HG02981 (cell line): ENCODE measurements at regions not wholly inside any gene's neighbourhood (a gene's known extent, or its start where the extent isn't known, plus 50 kb on each side); places are given as distances from the start of the nearest gene placed in this dataset.

Experiments
- ATAC-seq: cut with Tn5 transposase; IDR thresholded peaks from one replicate; pipeline ENCODE4 v1.9.1; 2021; ENCODE audit warnings: mild to moderate bottlenecking, moderate library complexity; ENCODE audit not compliant: unreplicated experiment

DNA sequence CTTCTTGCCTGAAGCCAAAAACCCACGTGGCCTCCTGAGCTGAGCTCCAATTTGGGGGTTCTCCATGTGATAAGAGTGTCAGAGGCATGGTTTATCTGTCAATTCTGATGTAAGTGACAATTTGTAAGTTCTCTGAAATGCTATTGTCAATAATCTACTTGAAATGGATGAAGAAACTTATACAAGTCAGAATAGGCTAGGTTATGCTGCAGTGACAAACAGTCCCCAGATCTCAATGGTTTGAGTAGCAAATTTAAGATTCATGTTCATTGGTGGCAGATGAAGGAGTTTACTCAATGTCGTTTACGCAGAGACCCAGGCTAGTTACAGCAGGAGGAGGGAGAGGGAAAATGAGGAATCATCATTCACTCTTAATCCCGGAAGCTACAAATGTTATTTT lies 352.4 kb downstream of the KIF16B start:
- no peak for ATAC-seq

DNA sequence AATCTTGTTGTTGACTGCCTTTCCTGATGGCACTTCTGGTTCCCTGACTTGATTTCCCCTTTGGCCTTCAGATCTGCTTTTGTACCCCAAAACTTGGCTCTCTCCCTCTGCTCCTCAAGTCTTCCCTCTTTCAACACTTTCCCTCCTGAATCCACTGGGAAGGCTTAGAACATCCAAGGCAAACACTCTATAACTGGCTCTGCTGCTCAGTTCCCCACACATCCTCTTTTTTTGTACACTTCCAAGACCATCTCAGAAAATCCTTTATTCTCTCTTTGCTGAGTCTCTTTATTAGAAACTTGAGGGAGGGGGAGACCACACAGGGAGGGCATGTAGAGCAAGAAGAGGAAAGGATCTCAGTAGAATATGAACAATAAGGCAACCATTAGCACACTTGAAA lies 354.1 kb downstream of the KIF16B start:
- no peak for ATAC-seq

DNA sequence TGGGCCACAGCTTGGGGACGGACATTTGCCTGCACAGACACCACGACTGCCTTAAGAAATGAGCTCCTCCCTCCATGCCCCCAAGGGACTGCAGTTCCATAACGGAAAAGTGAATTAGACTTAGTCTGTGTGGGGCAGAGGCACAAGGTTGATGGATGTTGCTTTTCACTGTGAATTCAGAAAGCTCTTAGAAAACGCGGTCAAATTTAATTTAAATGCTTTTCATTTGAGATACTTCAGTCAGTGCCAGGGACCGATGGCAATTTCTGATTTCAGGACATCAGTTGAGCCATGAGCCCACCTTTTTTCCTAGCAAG lies 356.4 kb downstream of the KIF16B start:
- no peak for ATAC-seq

DNA sequence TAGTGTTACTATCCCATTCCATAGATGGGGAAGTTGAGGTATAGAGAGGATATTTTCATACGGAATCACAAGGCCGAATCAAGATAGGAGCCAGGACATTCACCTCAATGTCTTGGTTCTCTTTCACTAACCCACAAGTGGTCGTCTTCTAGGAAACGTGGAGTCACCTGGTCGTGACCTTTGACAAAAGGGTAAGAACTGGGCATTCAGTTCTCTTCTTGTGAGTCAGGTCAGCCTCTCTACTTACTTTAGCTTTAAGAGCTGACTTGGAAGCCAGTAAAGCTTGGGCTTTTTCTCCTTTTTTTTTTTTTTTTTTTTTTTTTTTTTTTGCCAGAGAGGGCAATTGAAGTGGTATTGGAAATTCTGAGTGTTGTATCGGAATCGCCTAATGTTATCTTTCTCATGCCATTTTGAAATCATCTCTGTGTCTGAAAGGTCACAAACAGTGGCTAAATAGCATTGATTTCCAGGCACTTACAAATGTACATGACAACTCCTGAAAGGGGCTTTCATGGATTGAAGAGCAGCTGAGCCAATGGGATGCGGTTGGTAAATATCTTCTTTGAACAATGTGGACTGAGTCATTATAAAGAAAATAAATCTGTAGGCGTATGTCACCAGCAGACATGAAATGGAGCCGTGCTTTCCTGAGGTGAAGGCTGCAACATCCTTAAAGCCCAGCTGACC lies 356.9 kb downstream of the KIF16B start:
- ATAC-seq, result no peak

DNA sequence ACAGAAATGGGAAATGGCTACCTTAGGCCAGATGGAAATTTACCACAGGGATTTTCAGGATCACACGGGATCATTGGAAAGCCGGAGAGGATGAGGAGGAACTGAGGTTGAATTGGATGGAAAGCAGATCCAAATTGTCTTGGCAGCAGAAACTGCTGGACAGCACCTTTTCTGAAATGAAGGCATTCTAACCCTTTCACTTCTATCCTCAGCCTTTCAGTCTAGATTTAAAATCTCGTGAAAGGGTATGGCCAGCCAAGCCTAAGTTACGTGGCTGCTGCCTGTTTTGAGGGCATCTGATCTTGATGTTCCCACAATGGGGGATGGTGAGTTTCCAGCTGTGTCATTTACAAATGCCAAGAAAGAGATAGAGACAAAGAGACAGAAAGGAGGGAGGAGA lies 358.2 kb downstream of the KIF16B start:
- ATAC-seq, result no peak

DNA sequence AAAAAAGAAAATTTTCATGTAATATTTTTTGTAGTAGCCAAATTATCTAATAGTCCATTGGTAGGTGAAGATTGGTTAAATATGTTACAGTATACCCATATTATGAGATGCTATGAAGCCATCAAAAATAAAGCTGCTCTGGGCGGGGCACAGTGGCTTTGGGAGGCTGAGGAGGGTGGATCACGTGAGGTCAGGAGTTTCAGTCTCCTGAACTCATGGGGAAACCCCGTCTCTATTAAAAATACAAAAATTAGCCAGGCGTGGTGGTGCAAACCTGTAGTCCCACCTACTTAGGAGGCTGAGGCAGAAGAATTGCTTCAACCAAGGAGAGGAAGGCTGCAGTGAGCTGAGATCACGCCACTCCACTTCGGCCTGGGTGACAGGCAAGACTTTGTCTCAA lies 360.5 kb downstream of the KIF16B start:
- no peak for ATAC-seq

DNA sequence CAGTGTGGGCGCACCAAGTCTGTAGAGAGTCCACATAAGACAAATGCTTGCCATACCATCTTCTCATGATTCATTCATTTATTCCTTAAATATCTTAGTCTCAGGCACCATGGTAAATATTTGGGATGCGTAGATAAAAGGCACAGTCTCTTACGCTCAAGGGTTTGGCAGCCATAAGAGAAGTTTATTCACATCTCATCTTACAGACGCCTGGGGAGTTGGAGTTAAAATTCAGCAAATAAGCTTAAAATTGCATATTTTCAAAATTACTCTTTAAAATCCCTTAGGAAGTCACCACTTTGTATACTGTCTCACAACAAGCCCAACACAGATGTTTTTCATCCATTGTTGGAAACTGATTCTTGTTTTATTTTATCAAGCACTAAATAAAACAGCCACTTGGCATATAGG lies 363.3 kb downstream of the KIF16B start:
- no peak for ATAC-seq

DNA sequence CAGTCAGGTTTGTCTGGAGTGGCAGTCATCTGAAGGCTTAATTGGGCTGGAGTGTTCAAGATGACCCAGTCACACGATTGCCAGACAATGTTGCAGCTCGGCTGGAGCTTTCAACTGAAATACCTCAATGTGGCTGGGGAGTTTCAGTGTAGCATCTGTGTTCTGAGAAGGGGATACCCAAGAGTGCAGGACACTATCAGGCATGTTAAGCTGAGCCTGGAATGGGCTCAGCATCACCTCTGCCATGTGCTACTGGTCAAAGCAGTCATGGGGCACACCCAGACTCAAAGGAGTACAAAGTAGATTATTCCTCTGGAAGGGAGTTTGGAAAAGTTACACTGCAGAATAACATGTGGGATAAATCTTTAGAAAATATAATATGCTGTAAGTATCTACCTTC lies 363.9 kb downstream of the KIF16B start:
- ATAC-seq, result no peak

DNA sequence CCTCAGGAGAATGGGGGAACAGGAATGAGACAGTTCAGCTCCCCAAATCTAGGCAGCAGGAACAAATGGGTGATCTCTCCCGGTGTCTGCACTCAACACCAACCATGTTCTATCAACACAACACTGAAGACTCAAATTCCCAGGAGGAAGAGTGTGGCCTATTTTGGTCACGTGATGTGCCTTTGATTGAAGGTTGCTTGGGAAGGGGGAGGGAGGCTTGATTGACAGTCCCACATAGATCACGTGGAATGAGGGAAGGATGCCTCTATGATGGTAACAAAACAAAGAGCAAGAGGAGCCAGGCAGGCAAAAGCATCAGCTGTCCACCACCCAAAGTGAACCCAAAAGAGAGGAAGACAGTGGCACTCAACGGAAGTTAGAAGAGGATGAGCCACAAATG lies 364.8 kb downstream of the KIF16B start:
- no peak for ATAC-seq

DNA sequence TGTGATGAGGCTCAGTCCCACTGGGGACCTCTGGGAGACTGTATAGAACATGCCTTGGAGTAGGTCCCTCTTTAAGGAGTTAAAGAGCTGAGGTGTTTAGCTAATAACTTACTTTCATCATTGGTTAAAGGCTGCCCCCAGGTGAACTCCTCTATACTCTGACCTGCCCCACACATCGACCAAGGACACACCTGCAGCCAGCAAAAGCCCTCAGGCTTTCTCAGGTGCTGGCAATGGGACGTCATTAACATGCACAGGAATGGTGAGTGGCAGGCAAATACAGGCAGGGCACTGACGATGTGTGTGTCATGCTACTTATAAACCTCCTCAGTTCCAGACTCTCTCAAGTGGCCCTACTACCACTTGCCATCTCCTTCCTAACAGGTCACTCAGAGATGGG lies 366.4 kb downstream of the KIF16B start:
- no peak for ATAC-seq

DNA sequence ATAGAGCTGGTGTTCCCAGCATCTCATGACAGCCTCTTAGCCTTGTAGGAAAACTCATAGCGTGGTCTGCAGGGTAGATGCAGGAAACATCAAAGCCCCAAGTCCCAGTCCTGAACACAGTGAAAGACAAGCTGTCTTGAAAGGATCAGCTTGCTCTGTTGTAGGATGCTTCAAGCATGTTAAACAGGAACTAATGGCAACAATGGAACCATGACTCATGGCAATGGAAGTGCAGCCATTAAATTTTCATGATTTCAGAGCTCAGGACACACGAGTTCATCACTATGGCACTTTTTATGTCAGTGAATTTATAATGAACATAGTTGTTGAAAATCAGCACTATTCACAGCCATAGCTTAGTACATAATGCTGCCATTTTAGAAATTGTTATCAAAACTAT lies 367.7 kb downstream of the KIF16B start:
- ATAC-seq, result no peak

DNA sequence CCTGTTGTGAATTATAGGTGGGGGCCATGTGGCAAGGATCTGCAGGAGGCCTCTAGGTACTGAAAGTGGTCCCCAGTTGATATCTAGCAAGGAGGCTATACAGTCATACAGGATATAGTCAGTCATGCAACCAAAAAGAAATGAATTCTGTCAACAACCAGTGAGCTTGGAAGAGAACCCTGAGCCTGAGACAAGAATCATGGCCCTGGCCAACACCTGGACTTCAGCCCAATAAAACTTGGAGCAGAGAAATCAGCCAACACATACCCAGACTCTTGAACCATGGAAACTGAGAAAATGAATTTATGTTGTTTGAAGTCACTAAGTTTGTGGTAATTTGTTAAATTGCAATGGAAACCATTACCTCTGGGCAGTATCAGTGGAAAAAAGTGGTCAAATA lies 370.2 kb downstream of the KIF16B start:
- no peak for ATAC-seq

DNA sequence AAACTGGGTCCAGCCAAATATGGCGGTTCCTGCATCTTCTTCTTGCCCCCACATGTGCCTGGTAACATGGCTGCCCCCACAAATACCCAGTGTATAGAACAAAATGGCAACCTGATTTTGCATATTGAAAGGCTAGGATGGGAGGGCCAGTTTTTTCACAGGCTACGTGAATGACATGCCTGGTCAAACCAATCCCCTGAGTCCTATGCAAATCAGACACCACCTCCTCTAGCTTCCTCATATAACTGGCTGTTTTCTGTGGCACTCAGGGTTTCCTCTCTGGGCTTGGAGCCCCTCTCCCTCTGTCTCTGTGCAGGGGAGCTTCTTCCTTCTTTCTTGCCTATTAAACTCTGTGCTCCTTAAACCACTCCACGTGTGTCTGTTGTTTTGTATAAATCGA lies 372.1 kb downstream of the KIF16B start:
- ATAC-seq, result no peak

DNA sequence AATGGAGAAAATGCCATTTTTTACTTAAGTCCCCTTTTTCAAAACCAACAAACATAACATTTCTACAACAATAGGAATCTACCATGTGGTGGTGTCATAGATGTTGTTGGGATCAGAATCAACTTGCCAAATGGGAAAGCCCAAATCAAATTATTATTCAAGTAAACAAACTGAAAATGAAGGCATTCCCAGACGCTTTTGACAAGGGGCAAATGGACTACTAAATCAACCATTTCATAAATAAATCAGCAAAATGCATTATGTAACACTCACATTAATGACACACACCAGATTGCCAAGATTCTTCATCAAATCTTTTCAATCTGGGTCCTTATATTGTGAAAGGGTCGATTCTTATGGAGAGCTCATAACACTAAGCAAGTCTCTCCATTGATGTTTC lies 375.6 kb downstream of the KIF16B start:
- no peak for ATAC-seq

DNA sequence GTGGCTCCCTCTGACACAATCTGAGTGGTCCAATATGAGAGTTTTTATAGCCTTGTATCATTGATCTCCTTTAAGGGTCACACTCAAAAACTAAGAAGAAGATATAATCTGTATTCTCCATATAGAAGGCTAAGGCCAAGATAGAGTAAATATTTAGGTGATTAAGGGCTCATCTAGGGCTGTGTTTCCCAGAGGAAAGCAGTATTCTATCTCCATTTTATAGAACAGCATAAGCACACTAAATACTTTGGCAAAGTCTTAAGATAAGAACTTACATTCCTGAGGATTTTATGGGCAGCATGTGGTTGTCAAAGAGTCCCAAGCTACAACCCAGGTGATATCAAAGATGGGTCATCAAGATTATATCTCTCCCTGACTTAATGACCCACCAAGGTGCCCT lies 377.6 kb downstream of the KIF16B start:
- no peak for ATAC-seq

DNA sequence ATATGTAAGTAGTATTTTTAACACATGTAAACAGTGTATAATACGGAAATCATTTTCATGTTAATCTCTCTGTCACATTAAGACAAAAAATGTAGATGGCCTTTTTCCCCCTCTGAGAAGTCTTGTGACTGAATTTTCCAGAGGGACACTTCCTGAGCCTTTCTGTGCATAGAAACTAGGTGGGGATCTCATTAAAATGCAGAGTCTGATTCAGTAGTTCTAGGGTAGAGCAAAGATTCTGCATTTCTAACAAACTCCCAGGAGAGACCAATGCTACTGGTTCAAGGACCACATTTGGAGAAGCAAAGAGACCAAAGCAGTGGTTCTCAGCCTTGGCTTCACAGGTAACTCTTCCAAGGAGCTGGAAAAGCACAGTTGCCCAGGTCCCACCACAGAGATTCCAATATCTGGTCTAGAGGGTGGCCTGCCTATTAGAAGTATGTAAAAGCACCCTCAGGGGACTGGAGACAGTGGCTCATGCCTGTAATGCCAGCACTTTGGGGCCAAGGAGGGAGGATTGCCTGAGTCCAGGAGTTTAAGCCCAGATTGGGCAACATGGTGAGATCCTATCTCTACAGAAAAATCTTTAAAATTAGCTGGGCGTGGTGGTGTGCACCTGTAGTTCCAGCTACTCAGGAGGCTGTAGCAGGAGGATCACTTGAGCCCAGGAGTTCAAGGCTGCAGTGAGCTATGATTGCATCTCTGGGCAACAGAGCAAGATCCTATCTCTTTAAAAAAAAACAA lies 378.5 kb downstream of the KIF16B start:
- ATAC-seq, result no peak

DNA sequence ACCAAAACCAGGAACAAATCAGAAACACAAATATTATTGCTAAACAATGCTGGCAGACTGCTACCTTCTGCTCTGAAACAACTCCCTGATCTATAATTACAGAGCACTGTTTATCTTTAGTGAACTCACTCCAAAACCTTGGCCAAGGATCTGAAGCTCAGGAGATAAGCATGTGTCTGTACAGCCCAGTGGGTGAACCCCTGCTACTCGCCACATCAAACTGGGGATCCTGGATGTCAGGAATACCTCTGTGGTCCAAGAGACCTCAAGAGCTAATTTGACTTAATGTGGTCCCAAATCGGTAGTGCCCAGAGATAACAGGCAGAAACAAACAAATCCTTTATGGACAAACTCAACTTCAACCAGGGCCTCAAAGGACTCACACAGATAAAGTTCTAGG lies 381.8 kb downstream of the KIF16B start:
- no peak for ATAC-seq

DNA sequence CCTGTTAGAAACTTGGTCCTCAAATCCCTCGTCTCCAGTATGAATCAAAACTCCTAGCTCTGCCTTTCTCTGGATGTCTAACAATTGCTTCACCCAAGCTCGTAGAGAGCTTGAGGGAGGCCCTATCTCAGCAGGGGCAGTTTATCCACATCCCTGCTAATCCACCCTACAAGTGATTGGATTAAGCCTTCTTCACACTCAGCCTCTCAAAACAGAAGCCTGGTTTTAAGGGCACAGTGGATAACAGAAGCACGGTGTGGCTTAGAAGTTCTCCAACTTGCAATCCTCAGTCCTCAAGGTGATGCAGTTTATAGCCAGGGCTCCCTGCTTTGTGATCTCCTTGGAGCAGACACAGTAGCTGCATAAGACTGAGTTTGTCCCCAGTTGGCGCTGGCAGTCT lies 383.9 kb downstream of the KIF16B start:
- no peak for ATAC-seq

DNA sequence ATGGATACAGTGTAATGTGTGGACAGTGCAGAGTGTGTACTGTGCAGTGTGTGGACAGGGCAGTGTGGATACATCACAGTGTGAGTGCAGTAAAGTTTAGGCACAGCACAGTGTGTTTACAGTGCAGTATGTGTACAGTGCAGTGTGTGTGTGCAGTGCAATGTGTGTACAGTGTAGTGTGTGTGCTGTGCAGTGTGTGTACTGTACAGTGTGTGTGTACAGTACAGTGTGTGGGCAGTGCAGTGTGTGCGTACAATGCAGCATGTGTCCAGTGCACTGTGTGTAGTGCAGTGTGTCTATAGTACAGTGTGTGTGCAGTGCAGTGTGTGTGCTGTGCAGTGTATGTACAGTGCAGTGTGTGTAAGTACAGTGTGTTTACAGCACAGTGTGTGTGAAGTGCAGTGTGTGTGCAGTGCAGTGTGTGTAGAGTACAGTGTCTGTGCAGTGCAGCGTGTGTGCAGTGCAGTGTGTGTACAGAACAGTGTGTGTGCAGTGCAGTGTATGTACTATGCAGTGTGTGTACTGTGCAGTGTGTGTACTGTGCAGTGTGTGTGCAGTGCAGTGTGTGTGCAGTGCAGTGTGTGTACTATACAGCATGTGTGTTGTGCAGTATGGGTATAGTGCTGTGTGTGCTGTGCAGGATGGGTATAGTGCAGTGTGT lies 385.2 kb downstream of the KIF16B start:
- ATAC-seq, result no peak

DNA sequence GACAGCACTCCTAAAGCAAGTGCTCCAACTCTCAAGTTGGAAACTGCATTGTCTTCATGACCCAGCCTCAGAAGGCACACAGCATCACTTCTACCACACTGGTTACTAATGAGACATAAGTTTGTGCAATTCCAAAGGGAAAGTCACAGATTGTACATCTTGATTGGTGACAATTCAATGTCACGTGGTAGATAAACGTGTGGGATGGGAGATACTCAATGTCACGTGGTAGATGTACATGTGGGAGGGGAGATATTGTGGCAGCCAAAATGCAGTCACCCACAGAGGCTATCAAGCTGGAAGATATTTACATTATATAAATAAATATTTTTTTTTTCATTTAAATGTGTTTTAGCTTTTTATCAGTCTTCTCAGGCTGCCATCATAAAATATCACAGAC lies 393.3 kb downstream of the KIF16B start:
- ATAC-seq, result no peak

DNA sequence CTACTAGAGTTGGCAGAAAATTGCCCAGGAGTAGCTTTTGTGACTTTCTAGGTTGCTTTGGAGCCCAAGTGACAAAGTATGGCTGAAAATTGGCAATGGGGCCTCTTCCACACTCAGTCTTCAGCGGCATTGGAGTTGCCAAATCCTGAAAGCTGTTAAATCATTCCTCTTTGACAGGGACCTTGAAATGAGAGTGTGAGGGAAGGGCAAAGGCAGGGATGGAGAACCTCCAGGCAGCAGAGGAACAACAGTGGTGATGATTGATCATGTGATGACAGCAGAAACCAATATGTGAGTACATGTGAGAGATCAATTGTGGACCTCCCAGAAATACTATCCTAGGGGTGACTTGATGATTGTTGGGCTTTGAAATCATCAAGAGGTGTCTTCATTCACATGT lies 393.9 kb downstream of the KIF16B start:
- ATAC-seq, result no peak

DNA sequence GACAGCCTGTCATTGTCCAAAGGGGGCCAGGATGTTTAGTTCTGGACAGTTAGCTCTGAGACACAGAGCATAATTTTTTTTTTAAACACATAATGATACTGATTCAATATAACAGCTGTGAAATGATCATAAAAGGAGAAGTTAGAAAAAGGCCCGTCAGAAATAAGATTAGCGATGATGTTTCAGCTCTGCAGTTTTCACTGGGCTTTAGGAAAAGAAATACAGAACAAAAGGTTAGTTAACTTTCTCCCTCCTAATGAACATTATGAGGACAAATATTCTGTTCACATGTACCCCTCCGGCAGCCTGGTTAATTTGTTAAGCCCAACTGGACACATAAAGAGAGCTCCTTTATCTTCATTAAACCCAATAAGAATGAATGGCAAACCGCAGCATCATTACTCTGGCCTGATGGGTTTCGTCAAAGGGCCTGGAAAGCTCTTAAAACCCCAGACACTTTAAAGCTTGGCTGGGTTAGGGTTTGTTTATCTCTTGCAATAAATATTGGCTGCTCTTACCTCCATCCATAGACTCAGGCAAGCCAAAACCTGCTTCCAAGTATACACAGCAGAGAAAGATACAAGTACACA lies 394.6 kb downstream of the KIF16B start:
- ATAC-seq, result no peak
